GM18520 (cell line): ENCODE measurements at regions not wholly inside any gene's neighbourhood (a gene's known extent, or its start where the extent isn't known, plus 50 kb on each side); places are given as distances from the start of the nearest gene placed in this dataset.

Source experiments
- ATAC-seq: cut with Tn5 transposase; IDR thresholded peaks from one replicate; pipeline ENCODE4 v1.9.1; 2021; ENCODE audit not compliant: unreplicated experiment

DNA sequence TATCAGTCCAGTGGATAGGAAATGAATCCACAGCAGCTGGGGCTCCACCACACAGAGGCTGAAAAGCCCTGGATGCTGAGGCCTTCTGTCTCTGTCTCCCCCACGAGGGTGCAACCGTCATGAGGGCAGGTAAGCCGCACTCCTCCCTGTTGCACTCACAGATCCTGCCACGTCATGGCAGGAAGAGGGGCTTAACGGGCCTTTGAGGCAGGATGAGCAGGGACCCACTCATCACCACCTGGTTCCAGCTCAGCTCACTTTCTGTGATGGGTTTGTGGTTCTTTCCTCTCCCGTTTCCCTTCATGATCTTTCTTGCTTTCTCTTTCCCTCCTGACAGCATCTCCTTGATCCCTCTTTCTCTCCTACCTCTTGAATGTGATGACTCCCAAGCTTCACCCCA is 575.2 kb downstream of the CCDC171 start:
- no peak for ATAC-seq

- no peak for ATAC-seq
Measured at GRCh38 chr9:16131264-16131663, 578.4 kb downstream of the CCDC171 start.

GRCh38 chr9:16132513-16132912 is 579.7 kb downstream of the CCDC171 start:
- no peak for ATAC-seq

- ATAC-seq = no peak
Measured at GRCh38 chr9:16133032-16133431, 580.2 kb downstream of the CCDC171 start.

- peak; percentile 63 for ATAC-seq
Measured at GRCh38 chr9:16133556-16134227, 580.8 kb downstream of the CCDC171 start.

DNA sequence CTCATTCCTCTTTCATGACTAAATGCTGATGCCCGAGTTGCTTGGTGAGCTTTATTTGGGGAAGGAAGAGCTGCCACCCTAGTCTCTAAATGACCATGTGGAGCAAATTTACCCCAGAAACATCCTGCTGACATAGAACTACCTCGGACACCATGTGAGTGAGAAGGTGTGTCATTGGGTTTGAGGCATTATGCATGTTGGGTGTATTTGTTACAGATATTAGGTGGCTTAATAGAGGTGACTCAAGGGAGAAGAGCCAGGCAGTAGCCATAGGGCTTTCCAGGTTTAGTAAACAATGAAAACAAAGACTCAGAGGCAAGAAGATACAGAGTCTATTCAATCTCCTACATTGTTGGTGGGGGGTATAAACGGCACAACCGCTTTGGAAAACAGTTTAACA is 581.5 kb downstream of the CCDC171 start:
- no peak for ATAC-seq

- no peak for ATAC-seq
Measured at GRCh38 chr9:16135968-16136367, 583.1 kb downstream of the CCDC171 start.

DNA sequence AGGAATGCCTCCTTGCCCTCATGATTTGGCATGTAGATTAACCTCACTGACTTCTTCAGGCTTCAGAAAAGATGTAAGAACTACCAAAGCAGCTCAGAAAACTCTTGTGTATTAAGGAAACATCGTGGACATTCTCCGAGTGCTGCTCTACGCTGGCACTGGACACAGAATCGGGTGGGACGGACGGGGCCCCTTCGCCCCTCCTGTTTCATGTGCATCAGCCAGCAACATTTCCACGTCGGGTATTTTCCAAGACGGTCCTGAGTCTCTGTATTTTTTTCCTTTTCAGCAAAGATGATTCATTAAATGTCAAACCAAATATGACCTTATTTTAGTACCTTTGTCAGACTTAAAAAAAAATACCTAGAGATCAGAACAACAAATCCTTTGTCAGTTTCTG is 583.6 kb downstream of the CCDC171 start:
- ATAC-seq = no peak

GRCh38 chr9:16136961-16137360 is 584.1 kb downstream of the CCDC171 start:
- ATAC-seq = no peak

GRCh38 chr9:16138561-16139491 is 586.0 kb downstream of the CCDC171 start:
- ATAC-seq = no peak

DNA sequence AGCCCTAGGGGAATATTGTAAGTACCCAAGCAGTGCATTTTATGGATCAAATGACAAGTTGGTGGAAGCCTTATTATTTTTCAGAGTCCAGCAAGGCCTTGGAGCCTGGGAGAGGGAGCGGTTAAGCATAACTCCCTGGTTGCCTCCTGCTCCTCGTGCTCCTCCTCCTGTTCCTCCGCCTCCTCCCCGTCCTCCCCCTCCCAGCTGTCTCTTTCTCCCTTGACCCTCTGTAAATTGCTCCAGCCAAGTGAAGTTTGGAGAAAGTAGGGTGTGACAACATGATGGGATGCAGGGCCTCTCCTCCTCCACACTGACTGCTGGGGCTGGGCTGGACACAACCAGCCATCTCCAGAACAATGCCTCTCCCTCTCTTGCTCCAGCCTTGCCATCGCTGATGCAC is 586.9 kb downstream of the CCDC171 start:
- no peak for ATAC-seq

DNA sequence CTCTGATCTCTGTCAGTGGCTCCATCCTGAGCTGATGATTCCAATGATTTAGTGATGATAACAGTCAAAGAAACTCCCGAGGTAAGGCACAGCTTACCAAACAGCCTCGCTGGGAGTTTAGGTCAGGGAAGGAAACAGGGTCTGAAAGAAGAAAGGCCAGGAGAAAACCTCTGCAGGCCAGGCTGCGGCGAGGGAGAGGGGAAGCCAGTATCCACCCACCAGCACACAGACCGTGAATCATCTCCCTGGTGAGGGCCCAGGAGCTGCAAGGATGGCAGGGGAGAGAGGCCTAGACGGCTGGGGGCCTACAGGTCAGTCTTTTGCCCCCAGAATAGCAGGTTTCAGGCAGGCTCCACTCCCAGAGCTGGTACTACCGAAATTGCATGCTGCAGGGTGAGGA is 590.5 kb downstream of the CCDC171 start:
- ATAC-seq = no peak

- no peak for ATAC-seq
Measured at GRCh38 chr9:16143947-16144890, 591.4 kb downstream of the CCDC171 start.

- no peak for ATAC-seq
Measured at GRCh38 chr9:16145196-16145950, 592.5 kb downstream of the CCDC171 start.

- ATAC-seq = no peak
Measured at GRCh38 chr9:16147726-16148125, 594.9 kb downstream of the CCDC171 start.

DNA sequence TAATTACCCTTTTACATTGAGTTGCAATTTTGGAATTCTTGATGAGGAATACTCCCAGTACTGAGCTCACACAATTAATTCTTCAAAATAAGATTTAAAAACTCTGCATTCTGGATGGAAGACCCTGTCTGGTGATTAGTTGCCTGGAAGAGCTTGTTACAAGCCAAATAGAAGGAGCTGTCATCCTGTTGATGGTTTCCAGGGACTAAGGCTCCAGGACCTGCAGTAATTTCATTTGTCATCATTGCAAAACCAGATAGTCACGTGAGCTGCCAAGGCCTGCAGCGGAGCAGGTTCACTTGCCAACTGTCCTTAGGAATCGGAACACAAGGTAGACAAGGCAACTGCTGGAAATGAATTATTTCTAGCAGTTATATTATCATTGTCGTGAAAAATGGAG is 597.7 kb downstream of the CCDC171 start:
- no peak for ATAC-seq

DNA sequence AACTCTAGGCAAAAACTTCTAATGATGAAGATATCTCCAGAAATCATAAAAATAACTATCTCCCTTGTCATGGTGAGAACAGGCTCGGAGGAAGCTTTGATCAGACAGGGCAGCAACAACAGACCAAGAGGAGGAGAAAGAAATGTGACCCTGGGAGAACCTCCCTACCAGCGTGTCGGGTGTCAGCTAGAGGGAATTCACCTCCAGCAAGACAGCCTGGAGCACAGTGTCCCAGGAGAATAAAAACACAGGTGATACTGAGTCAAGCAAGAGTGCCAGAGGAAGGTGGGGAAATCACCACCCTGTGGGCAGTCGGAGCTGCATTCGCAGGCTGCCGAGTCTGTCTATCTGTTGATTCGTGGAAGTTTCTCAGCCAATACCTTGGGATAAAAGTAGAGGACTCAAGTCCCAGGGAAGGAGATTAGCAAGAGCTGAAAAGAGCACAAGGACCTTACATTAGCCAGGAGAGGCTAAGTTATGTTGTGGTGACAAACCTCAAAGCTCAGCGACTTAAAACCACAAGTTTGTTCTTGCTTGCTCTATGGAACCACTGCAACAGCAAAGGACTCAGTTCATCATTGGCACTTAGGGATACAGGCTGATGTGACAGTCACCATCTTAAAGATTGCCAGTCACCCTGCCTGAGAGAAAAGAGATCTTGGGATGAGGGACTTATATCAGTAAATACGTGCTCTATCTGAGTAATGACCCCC is 598.3 kb downstream of the CCDC171 start:
- no peak for ATAC-seq

- no peak for ATAC-seq
Measured at GRCh38 chr9:16152276-16153101, 599.6 kb downstream of the CCDC171 start.

- no peak for ATAC-seq
Measured at GRCh38 chr9:16153221-16153620, 600.4 kb downstream of the CCDC171 start.
